Sigmoid colon (tissue), 6 donors: ENCODE measurements at regions not wholly inside any gene's neighbourhood (a gene's known extent, or its start where the extent isn't known, plus 50 kb on each side); places are given as distances from the start of the nearest gene placed in this dataset.
"Not testable (repeated sequence)": the region's sequence is repeated elsewhere in the genome, so short reads cannot be mapped to it uniquely, and the experiment has no call there.

Experiments
- DNase-seq: peaks from one replicate; pipeline ENCODE4 v3.0.0-alpha.2; 2019
- H3K27ac ChIP-seq, 4 donors: fragments of 200-600 bp; sonication (generic); one replicate each; pipeline ENCODE4 v1.5.1; 2016 to 2019; ENCODE audit warnings: mild to moderate bottlenecking in 1 of 4
- H3K27me3 ChIP-seq, 3 donors: fragments of 200-600 bp; sonication (generic); one replicate each; pipeline ENCODE4 v1.5.1; 2019; ENCODE audit warnings: mild to moderate bottlenecking in 1 of 3
- H3K36me3 ChIP-seq, 4 donors: fragments of 200-600 bp; sonication (generic); one replicate each; pipeline ENCODE4 v1.5.1; 2016 to 2019
- H3K4me1 ChIP-seq, 4 donors: fragments of 200-600 bp; sonication (generic); one replicate each; pipeline ENCODE4 v1.5.1; 2017 to 2019
- H3K4me3 ChIP-seq, 4 donors: fragments of 200-600 bp; sonication (generic); one replicate each; pipeline ENCODE4 v1.5.1; 2017 to 2019; ENCODE audit warnings: mild to moderate bottlenecking in 2 of 4, moderate library complexity in 1 of 4
- H3K9me3 ChIP-seq, 4 donors: fragments of 200-600 bp in 3 of 4; sonication (generic) in 3 of 4; one replicate each; pipeline versions ENCODE4 v1.5.1 to v1.6.1; 2013 to 2019
- EP300 ChIP-seq, 4 donors: sonication (generic); formaldehyde crosslinking; IDR thresholded peaks; one replicate each; pipeline ENCODE4 v1.6.1; 2017; ENCODE audit warnings: antibody characterized with exemption in 4 of 4
- POLR2A ChIP-seq, 2 donors: fragments of 450-650 bp; IDR thresholded peaks; one replicate each; pipeline ENCODE4 v1.6.1; 2016; ENCODE audit warnings: antibody characterized with exemption in 2 of 2, mild to moderate bottlenecking in 2 of 2, moderate library complexity in 2 of 2
- POLR2AphosphoS5 ChIP-seq, 4 donors: sonication (generic); formaldehyde crosslinking; IDR thresholded peaks; one replicate each; pipeline ENCODE4 v1.6.1; 2017; ENCODE audit warnings: antibody characterized with exemption in 4 of 4
- WGBS, 2 donors: extraction: QIAGEN DNeasy Blood & Tissue Kit; methylation state at CpG; one replicate each; pipeline ENCODE4 v1.1.7; 2013; 5-methylcytosine and 5-hydroxymethylcytosine counted together
- intact Hi-C: fragments of 100-400 bp; cut with DNase I; formaldehyde crosslinking; loops from one replicate; pipeline ENCODE4 v1.15.1; 2023
- TF ChIP-seq, protein P1 (sequence below), 4 experiments: fragments of 450-650 bp in 3 of 4; fragments of 200-600 bp in 1 of 4; IDR thresholded peaks; one replicate each; pipeline ENCODE4 v1.5.1; 2016 to 2019; ENCODE audit warnings: antibody characterized with exemption in 4 of 4, mild to moderate bottlenecking in 3 of 4, moderate library complexity in 2 of 4
- donor health status: healthy with polysubstance abuse.
- donor health status: healthy.

DNA sequence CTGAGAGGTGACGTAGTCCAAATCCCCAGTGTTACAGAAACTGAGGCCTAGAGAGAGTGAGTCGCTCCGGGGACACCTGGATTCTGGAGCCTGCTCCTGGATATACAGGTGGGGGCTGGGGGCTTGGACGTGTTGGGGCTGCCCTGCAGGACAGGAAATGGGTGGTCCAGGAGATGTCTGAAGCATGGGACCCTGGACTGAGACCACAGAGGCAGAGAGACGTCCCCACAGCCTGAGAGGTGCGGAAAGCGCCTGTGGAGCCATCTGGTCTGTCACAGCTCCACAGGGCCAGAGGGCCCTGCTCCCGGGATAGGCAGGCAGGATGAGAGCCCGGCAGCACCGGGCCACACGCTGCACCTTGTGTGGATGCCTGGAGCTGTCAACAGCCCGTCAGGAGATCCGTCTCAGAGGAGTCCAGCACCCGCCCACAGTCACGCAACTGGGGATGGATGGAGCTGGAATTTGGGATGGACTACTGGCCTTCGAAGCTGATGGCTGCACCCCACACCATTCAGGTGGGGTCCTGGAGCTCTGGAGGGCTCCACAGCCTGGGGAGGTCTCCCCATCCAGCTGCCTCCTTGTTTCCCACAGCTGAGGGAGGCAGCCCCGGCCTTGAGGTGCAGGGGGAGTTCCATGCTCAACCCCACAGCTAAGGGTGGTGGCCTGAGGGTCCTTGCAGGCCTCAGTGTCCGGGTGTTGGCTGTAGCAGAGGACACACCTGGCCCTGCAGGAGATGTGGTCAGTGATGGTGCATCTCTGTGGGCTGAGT lies 303.0 kb downstream of the NDUFA10 start:
- TF ChIP-seq POLR2A (IDR thresholded peaks at IDR 0.05) (no peak), POLR2AphosphoS5 (IDR thresholded peaks at IDR 0.05) (no peak), EP300 (IDR thresholded peaks at IDR 0.05) (no peak)
- TF ChIP-seq, protein P1, sequence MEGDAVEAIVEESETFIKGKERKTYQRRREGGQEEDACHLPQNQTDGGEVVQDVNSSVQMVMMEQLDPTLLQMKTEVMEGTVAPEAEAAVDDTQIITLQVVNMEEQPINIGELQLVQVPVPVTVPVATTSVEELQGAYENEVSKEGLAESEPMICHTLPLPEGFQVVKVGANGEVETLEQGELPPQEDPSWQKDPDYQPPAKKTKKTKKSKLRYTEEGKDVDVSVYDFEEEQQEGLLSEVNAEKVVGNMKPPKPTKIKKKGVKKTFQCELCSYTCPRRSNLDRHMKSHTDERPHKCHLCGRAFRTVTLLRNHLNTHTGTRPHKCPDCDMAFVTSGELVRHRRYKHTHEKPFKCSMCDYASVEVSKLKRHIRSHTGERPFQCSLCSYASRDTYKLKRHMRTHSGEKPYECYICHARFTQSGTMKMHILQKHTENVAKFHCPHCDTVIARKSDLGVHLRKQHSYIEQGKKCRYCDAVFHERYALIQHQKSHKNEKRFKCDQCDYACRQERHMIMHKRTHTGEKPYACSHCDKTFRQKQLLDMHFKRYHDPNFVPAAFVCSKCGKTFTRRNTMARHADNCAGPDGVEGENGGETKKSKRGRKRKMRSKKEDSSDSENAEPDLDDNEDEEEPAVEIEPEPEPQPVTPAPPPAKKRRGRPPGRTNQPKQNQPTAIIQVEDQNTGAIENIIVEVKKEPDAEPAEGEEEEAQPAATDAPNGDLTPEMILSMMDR (IDR thresholded peaks at IDR 0.05) = no peak
- no peaks in the 10 kb centered on the region for H3K27me3 ChIP-seq

DNA sequence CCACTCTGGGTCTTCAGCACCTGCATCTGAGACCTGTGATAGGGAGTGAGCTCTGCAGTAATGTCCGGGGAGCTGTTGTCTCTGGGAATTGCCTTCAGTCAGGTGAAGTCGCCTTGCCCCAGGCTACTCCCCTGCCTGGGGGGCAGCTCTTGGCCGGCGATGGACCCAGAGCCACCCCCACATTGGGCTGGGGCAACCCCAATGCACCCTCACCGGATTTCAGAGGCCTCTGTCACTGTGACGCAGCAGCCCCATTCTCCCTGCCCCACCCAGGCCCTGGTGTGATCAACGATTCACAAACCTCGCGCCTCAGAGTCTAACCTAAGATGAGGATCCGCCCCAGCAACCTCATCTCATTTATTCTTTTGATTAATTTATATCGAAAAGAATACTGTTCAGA lies 303.6 kb downstream of the NDUFA10 start:
- H3K4me1 ChIP-seq = peaks cover 0 to 10% (median 3%) of the 10 kb centered on the region in 4 donors
- TF ChIP-seq POLR2A (IDR thresholded peaks at IDR 0.05) (no peak), POLR2AphosphoS5 (IDR thresholded peaks at IDR 0.05) (no peak), EP300 (IDR thresholded peaks at IDR 0.05) (no peak)
- TF ChIP-seq, protein P1 (IDR thresholded peaks at IDR 0.05) = no peak
- no peak overlapping the region for H3K27ac ChIP-seq
- no peak overlapping the region for H3K4me3 ChIP-seq
- H3K9me3 ChIP-seq = no peaks in the 10 kb centered on the region
- peak; percentile 27 for DNase-seq
- no peaks in the 10 kb centered on the region for H3K27me3 ChIP-seq
- no peaks in the 10 kb centered on the region for H3K36me3 ChIP-seq
- intact Hi-C loops = no loop called here
- 83% methylated on average over 11 of the region's 11 CpGs for WGBS, 2 donors

More for the DNA sequence above, 303.0 kb downstream of the NDUFA10 start:
- WGBS, 2 donors = 80 to 88% methylated on average over 18 of the region's 18 CpGs
- no peaks in the 10 kb centered on the region for H3K36me3 ChIP-seq
- no peak overlapping the region for H3K4me3 ChIP-seq
- intact Hi-C loops = no loop called here
- no peaks in the 10 kb centered on the region for H3K9me3 ChIP-seq
- H3K27ac ChIP-seq = no peak overlapping the region
- H3K4me1 ChIP-seq = peaks cover 0 to 7% (median 2%) of the 10 kb centered on the region in 4 donors
- peak; percentile 46 for DNase-seq

DNA sequence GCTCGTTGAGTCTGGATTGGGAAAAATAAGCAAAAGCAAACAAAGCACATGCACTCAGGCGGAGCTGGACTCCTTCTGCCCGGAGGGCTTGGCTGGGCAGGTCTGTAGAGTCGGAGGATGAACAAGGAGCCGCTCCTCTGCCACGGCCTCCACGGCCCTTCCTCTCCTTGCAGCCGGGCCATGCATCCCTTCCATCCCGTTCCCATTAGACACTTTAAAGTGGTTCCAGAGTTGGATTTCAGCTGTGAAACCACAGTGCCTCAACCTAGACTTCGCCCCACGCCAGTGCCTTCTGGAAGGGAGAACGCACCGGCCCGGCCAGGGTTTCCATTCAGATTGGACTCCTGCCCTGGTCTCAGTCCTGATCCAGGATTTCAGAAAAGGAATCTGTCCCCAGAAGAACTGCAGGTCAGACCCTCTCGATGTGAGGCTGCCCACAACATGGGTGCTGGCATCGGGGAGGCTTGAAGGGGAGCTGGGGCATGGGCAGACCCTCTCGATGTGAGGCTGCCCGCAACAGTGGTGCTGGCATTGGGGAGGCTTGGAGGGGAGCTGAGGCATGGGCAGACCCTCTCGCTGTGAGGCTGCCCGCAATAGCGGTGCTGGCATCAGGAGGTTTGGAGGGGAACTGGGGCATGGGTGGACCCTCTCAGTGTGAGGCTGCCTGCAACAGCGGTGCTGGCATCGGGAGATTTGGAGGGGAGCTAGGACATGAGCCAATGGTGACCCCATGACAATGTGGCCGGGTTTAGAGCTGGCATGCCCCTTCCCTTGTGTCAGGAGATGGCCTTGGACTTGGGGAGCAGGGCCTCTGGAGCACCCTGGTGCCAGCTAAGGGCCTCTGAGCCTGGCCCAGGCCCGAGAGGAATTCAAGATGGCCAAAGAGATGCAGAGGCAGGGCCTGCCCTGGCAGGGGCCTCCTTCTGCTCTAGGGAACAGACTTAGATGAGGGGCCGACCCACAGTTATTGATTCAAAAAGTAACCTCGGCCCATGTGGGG lies 304.5 kb downstream of the NDUFA10 start:
- no peaks in the 10 kb centered on the region for H3K9me3 ChIP-seq
- WGBS, 2 donors = 85 to 90% methylated on average over 27 of the region's 27 CpGs
- intact Hi-C loops = no loop called here
- no peak for TF ChIP-seq EP300 (IDR thresholded peaks at IDR 0.05)
- TF ChIP-seq, protein P1 (IDR thresholded peaks at IDR 0.05) = no peak
- TF ChIP-seq POLR2A (IDR thresholded peaks at IDR 0.05) = no peak
- TF ChIP-seq POLR2AphosphoS5 (IDR thresholded peaks at IDR 0.05) = no peak
- H3K4me3 ChIP-seq = no peak overlapping the region
- H3K36me3 ChIP-seq = no peaks in the 10 kb centered on the region
- no peak overlapping the region for H3K27ac ChIP-seq
- H3K4me1 ChIP-seq = peaks cover 0 to 10% (median under 1%) of the 10 kb centered on the region in 4 donors
- peak; percentile 47 for DNase-seq
- H3K27me3 ChIP-seq = no peaks in the 10 kb centered on the region

DNA sequence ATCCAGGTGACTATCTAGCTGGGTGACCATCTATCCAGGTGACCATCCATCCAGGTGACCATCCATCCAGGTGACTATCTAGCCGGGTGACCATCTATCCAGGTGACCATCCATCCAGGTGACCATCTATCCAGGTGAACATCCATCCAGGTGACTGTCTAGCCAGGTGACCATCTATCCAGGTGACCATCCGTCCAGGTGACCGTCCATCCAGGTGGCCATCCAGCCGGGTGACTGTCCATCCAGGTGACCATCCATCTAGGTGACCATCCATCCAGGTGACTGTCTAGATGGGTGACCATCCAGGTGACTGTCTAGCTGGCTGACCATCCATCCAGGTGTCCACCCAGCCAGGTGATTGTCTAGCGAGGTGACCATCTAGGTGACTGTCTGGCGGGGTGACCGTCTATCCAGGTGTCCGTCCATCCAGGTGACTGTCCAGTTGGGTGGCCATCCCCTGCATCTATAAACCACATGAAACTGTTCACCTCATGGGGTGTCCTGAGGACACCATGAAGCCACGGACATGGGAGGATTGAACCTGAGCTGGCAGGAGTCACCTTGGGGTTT lies 305.3 kb downstream of the NDUFA10 start:
- Histone ChIP-seq H3K4me3 (no peak overlapping the region), H3K36me3 (no peaks in the 10 kb centered on the region), H3K27me3 (no peaks in the 10 kb centered on the region), H3K4me1 (peaks cover 0 to 10% (median 0%) of the 10 kb centered on the region in 4 donors), H3K27ac (no peak overlapping the region), H3K9me3 (no peaks in the 10 kb centered on the region)
- intact Hi-C loops = no loop called here
- no peak for TF ChIP-seq POLR2AphosphoS5 (IDR thresholded peaks at IDR 0.05)
- no peak for TF ChIP-seq POLR2A (IDR thresholded peaks at IDR 0.05)
- TF ChIP-seq EP300 (IDR thresholded peaks at IDR 0.05) = no peak
- TF ChIP-seq, protein P1 (IDR thresholded peaks at IDR 0.05) = no peak
- DNase-seq = peak; percentile 46
- WGBS, 2 donors = 92 to 93% methylated on average over 9 of the region's 9 CpGs

DNA sequence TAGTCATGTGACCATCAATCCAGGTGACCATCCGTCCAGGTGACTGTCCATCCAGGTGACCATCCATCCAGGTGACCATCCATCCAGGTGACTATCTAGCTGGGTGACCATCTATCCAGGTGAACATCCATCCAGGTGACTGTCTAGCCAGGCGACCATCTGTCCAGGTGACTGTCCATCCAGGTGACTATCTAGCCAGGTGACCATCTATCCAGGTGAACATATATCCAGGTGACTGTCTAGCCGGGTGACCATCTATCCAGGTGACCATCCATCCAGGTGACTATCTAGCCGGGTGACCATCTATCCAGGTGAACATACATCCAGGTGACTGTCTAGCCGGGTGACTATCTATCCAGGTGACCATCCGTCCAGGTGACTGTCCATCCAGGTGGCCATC lies 306.2 kb downstream of the NDUFA10 start:
- H3K4me3 ChIP-seq, H3K9me3 ChIP-seq: not testable (repeated sequence)
- 91 to 92% methylated on average over 6 of the region's 6 CpGs for WGBS, 2 donors

More for the DNA sequence above, 306.2 kb downstream of the NDUFA10 start:
- DNase-seq = peak; percentile 52
- H3K27ac ChIP-seq, intact Hi-C loops, H3K36me3 ChIP-seq, H3K27me3 ChIP-seq: not testable (repeated sequence)
- H3K4me1 ChIP-seq = peaks cover 0 to 10% (median 0%) of the 10 kb centered on the region in 4 donors
